Stomach (tissue), 8 donors: ENCODE measurements at regions not wholly inside any gene's neighbourhood (a gene's known extent, or its start where the extent isn't known, plus 50 kb on each side); places are given as distances from the start of the nearest gene placed in this dataset.

Experiments
- DNase-seq, 2 donors: peaks; one replicate each; pipeline versions ENCODE4 v3.0.0 to v3.0.0-alpha.2; 2013 to 2019
- H3K27ac ChIP-seq, 5 donors: fragments of 200-600 bp in 4 of 5; sonication (generic) in 4 of 5; one replicate each; pipeline ENCODE4 v1.5.1; 2013 to 2019; ENCODE audit warnings: mild to moderate bottlenecking in 1 of 5, moderate library complexity in 1 of 5
- H3K27me3 ChIP-seq, 3 donors: fragments of 200-600 bp; sonication (generic); one replicate each; pipeline ENCODE4 v1.5.1; 2017 to 2019; ENCODE audit warnings: mixed run types in 1 of 3
- H3K36me3 ChIP-seq, 4 donors: fragments of 200-600 bp; sonication (generic); 1 replicate in 3 of 4; 2 replicates in 1 of 4; pipeline ENCODE4 v1.5.1; 2016 to 2019
- H3K4me1 ChIP-seq, 4 donors: fragments of 200-600 bp; sonication (generic); one replicate each; pipeline ENCODE4 v1.5.1; 2016 to 2019
- H3K4me3 ChIP-seq, 4 donors: fragments of 200-600 bp; sonication (generic) in 3 of 4; one replicate each; pipeline ENCODE4 v1.5.1; 2016 to 2019; ENCODE audit warnings: mild to moderate bottlenecking in 1 of 4
- H3K9me3 ChIP-seq, 4 donors: fragments of 200-600 bp; sonication (generic); one replicate each; pipeline ENCODE4 v1.5.1; 2016 to 2019
- EP300 ChIP-seq: sonication (generic); formaldehyde crosslinking; IDR thresholded peaks from one replicate; pipeline ENCODE4 v1.6.1; 2017; ENCODE audit warnings: antibody characterized with exemption
- POLR2A ChIP-seq, 4 donors: fragments of 450-650 bp; IDR thresholded peaks; one replicate each; pipeline ENCODE4 v1.6.1; 2016; ENCODE audit warnings: antibody characterized with exemption in 4 of 4, control low read depth in 2 of 4, mild to moderate bottlenecking in 1 of 4, moderate library complexity in 1 of 4
- POLR2AphosphoS5 ChIP-seq, 3 donors: sonication (generic); formaldehyde crosslinking; IDR thresholded peaks; one replicate each; pipeline ENCODE4 v1.6.1; 2016; ENCODE audit warnings: antibody characterized with exemption in 3 of 3
- WGBS, 5 donors: extraction: QIAGEN DNeasy Blood & Tissue Kit in 3 of 5; methylation state at CpG; one replicate each; pipeline versions ENCODE4 v1.1.5 to v1.1.7; 2013 to 2018; 5-methylcytosine and 5-hydroxymethylcytosine counted together
- intact Hi-C: fragments of 100-400 bp; cut with DNase I; formaldehyde crosslinking; loops from one replicate; pipeline ENCODE4 v1.15.1; 2023; ENCODE audit warnings: low total_unique reads
- TF ChIP-seq, protein P1 (sequence below), 7 experiments: fragments of 450-650 bp in 4 of 7; fragments of 200-600 bp in 3 of 7; sonication (generic) in 3 of 7; IDR thresholded peaks; one replicate each; pipeline ENCODE4 v1.5.1; 2016 to 2019; ENCODE audit warnings: antibody characterized with exemption in 7 of 7, control low read depth in 2 of 7, mild to moderate bottlenecking in 1 of 7
- donor health status: healthy with polysubstance abuse.
- donor health status: Bipolar disorder and iron deficiency.
- donor health status: healthy.

DNA sequence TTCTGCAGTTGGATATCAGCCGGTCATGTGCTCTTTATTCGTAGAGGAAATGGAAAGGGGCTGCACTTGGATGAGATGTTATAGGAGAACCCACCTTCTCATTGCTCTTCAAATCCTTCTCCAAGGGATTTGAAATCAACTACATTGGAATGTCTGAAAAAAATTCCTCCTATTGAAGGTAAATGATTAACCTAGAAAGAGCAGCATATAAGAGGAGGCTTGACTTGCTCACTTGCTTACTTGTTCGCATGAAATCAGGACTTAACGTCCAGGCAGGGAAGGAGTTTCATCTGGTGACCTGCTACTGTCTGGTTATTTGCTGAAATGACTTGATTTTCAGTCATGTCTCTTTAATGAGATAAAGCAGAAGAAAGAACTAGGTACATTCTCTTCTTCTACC, 338.4 kb upstream of the NOCT start:
- no peaks in the 10 kb centered on the region for H3K9me3 ChIP-seq
- peaks cover 0 to 8% (median 0%) of the 10 kb centered on the region in 4 donors for H3K4me1 ChIP-seq
- no peaks in the 10 kb centered on the region for H3K27me3 ChIP-seq
- no peak overlapping the region for H3K27ac ChIP-seq
- H3K36me3 ChIP-seq = no peaks in the 10 kb centered on the region
- DNase-seq = no peak
- intact Hi-C loops = no loop called here
- no peak overlapping the region for H3K4me3 ChIP-seq
- no peak for TF ChIP-seq POLR2AphosphoS5 (IDR thresholded peaks at IDR 0.05)
- no peak for TF ChIP-seq POLR2A (IDR thresholded peaks at IDR 0.05)
- TF ChIP-seq, protein P1, sequence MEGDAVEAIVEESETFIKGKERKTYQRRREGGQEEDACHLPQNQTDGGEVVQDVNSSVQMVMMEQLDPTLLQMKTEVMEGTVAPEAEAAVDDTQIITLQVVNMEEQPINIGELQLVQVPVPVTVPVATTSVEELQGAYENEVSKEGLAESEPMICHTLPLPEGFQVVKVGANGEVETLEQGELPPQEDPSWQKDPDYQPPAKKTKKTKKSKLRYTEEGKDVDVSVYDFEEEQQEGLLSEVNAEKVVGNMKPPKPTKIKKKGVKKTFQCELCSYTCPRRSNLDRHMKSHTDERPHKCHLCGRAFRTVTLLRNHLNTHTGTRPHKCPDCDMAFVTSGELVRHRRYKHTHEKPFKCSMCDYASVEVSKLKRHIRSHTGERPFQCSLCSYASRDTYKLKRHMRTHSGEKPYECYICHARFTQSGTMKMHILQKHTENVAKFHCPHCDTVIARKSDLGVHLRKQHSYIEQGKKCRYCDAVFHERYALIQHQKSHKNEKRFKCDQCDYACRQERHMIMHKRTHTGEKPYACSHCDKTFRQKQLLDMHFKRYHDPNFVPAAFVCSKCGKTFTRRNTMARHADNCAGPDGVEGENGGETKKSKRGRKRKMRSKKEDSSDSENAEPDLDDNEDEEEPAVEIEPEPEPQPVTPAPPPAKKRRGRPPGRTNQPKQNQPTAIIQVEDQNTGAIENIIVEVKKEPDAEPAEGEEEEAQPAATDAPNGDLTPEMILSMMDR (IDR thresholded peaks at IDR 0.05) = no peak
- TF ChIP-seq EP300 = no peak
- 59 to 71% (median 69%) methylated on average over 4 of the region's 4 CpGs for WGBS, 5 donors

DNA sequence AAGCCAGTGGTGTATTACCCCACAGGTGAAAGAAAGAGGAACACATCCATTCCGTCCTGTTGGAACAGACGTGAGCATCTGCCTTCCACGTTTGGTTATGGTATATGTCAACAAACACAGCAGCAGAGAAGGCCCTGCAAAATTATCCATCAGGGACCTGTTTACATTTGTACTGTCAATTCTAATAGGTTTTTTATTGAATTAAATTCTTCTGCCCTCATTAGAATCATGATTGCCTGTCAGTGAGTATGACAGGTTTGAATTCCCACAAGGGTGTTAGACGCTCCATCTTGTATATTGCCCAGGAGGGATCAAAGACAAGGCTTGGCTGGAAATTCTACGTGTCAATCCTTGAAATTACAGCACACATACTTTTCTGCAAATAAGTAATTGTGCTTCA, 339.9 kb upstream of the NOCT start:
- WGBS, 5 donors = 77 to 86% (median 78%) methylated on average over 5 of the region's 5 CpGs
- Histone ChIP-seq H3K4me3 (no peak overlapping the region), H3K9me3 (no peaks in the 10 kb centered on the region), H3K27ac (no peak overlapping the region), H3K27me3 (no peaks in the 10 kb centered on the region), H3K4me1 (peaks cover 0 to under 1% (median 0%) of the 10 kb centered on the region in 4 donors), H3K36me3 (no peaks in the 10 kb centered on the region)
- DNase-seq = no peak
- intact Hi-C loops = no loop called here
- TF ChIP-seq, protein P1 (IDR thresholded peaks at IDR 0.05) = no peak
- TF ChIP-seq POLR2AphosphoS5 (IDR thresholded peaks at IDR 0.05) (no peak), POLR2A (IDR thresholded peaks at IDR 0.05) (no peak), EP300 (no peak)

DNA sequence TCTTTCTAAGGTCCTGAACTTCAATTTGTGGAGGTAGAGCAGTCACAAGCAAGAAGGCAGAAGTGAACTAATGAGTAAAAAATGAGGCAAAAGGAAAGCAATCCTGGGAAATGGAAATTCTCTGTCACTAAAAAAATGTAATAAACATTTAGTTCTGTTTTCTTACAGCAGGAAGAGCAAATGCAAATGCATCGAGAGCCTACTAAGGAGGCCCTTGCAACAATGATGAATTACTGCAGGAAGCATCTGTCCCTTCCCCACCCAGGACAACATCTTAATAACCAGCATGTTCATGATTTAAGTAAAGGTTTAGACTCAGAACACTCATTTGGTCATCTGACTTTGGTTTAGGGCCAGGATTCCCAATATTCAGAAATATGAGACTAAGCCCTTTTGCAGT, 341.4 kb upstream of the NOCT start:
- Histone ChIP-seq H3K27me3 (no peaks in the 10 kb centered on the region), H3K9me3 (no peaks in the 10 kb centered on the region), H3K36me3 (no peaks in the 10 kb centered on the region), H3K27ac (no peak overlapping the region), H3K4me3 (no peak overlapping the region), H3K4me1 (no peaks in the 10 kb centered on the region)
- TF ChIP-seq POLR2AphosphoS5 (IDR thresholded peaks at IDR 0.05) = no peak
- TF ChIP-seq POLR2A (IDR thresholded peaks at IDR 0.05) = no peak
- no peak for TF ChIP-seq EP300
- TF ChIP-seq, protein P1 (IDR thresholded peaks at IDR 0.05) = no peak
- WGBS, 5 donors = 35 to 69% (median 61%) methylated on average over 1 of the region's 1 CpG
- intact Hi-C loops = no loop called here
- no peak for DNase-seq

DNA sequence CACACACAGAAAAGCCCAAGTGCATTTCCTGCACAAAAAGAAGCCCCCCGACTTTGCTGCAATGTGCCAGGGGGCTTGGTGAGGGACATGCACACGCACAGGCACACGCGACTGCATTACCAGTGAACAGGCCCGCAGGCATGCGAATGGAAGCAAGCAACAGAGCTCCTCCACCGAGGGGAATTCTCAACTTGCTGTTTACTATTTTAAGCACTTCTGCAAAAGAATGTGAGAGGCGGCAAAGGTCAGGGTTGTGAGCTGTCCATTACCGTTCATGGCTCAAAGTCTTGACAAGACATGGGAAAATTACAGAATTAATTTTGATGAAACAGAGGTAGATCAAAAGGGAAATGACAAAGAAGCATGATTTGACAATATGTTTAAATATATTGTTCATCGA, 342.5 kb upstream of the NOCT start:
- Histone ChIP-seq H3K9me3 (no peaks in the 10 kb centered on the region), H3K4me1 (no peaks in the 10 kb centered on the region), H3K27me3 (no peaks in the 10 kb centered on the region), H3K4me3 (no peak overlapping the region), H3K36me3 (no peaks in the 10 kb centered on the region), H3K27ac (no peak overlapping the region)
- WGBS, 5 donors = 49 to 62% (median 55%) methylated on average over 10 of the region's 10 CpGs
- intact Hi-C loops = no loop called here
- DNase-seq = no peak
- TF ChIP-seq POLR2A (IDR thresholded peaks at IDR 0.05) (no peak), EP300 (no peak), POLR2AphosphoS5 (IDR thresholded peaks at IDR 0.05) (no peak)
- TF ChIP-seq, protein P1 (IDR thresholded peaks at IDR 0.05) = no peak
